NT2/D1 (cell line): ENCODE measurements at regions not wholly inside any gene's neighbourhood (a gene's known extent, or its start where the extent isn't known, plus 50 kb on each side); places are given as distances from the start of the nearest gene placed in this dataset.

Experiments used
- SUZ12 ChIP-seq: IDR thresholded peaks from 2 replicates; pipeline ENCODE4 v1.6.1; 2011; ENCODE audit not compliant: insufficient read length, insufficient read depth; ENCODE audit errors: extremely low read depth
- ZNF274 ChIP-seq: IDR thresholded peaks from 2 replicates; pipeline ENCODE4 v1.6.1; 2011; ENCODE audit warnings: mild to moderate bottlenecking, low read depth, low read length

- TF ChIP-seq SUZ12 (no peak), ZNF274 (no peak)
Observed at GRCh38 chr6:14729129-14729871, 516.6 kb upstream of the JARID2 start.
